Skeletal muscle tissue (tissue), 3 donors: ENCODE measurements at regions not wholly inside any gene's neighbourhood (a gene's known extent, or its start where the extent isn't known, plus 50 kb on each side); places are given as distances from the start of the nearest gene placed in this dataset.
A peak's percentile ranks its signal among the peaks of the same experiment; 100 is the strongest.
"Not testable (repeated sequence)": the region's sequence is repeated elsewhere in the genome, so short reads cannot be mapped to it uniquely, and the experiment has no call there.

Source experiments
- H3K27ac ChIP-seq: one replicate; pipeline ENCODE4 v1.7.0; 2013; ENCODE audit warnings: mild to moderate bottlenecking, low read depth, low read length, inconsistent platforms
- H3K27me3 ChIP-seq, 3 donors: one replicate each; pipeline ENCODE4 v1.7.0; 2013; ENCODE audit warnings: low read length in 3 of 3; ENCODE audit not compliant: control insufficient read depth in 3 of 3, insufficient read depth in 3 of 3
- H3K36me3 ChIP-seq, 3 donors: one replicate each; pipeline ENCODE4 v1.7.0; 2013; ENCODE audit warnings: low read length in 3 of 3; ENCODE audit not compliant: control insufficient read depth in 3 of 3, insufficient read depth in 3 of 3
- H3K4me1 ChIP-seq, 3 donors: one replicate each; pipeline ENCODE4 v1.7.0; 2013; ENCODE audit warnings: low read length in 3 of 3, mild to moderate bottlenecking in 3 of 3; ENCODE audit not compliant: control insufficient read depth in 3 of 3, insufficient read depth in 3 of 3
- H3K4me3 ChIP-seq, 3 donors: one replicate each; pipeline ENCODE4 v1.7.0; 2013; ENCODE audit warnings: low read length in 3 of 3
- H3K9ac ChIP-seq, 3 donors: one replicate each; pipeline ENCODE4 v1.7.0; 2013; ENCODE audit warnings: low read length in 3 of 3, mild to moderate bottlenecking in 3 of 3, moderate library complexity in 2 of 3, low read depth in 1 of 3
- H3K9me3 ChIP-seq, 3 donors: one replicate each; pipeline ENCODE4 v1.7.0; 2013; ENCODE audit warnings: low read length in 3 of 3; ENCODE audit not compliant: control insufficient read depth in 3 of 3
- donor health status: Osteomylitis.

DNA sequence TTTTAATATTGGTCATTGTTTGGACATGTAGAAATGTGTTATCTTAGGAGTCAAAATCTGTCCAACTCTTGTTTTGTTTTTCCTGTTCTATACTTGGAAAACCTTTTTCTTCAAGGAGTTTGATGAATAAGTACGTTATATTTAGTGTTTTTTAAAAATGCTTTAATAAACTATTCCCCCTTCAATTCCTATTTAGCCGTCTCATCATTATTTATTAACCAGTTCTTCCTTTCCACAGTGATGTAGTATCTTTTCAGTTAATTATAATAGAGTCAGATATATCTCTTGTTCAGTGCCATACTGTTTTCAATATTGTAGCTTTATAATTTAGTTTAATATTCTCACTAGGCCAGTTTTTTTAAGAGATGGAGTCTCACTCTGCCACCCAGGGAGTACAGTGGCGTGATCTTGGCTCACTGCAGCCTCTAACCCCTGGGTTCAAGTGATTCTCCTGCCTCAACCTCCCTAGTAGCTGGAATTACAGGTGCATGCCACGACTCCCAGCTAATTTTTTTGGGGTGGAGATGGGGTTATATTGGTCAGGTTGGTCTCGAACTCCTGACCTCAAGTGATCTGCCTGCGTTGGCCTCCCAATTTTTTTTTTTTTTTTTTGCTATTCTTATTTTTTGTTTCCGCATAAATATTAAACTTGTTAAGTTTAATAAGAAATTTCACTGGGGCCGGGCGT, 72.9 kb downstream of the KPNA2 start:
- Histone ChIP-seq H3K9me3 (no peaks in the 10 kb centered on the region), H3K36me3 (peaks cover 0 to 7% (median 0%) of the 10 kb centered on the region in 3 donors), H3K27me3 (no peaks in the 10 kb centered on the region), H3K9ac (no peak overlapping the region), H3K4me3 (no peak overlapping the region), H3K4me1 (peaks cover 0 to 8% (median under 1%) of the 10 kb centered on the region in 3 donors), H3K27ac (no peak overlapping the region)

DNA sequence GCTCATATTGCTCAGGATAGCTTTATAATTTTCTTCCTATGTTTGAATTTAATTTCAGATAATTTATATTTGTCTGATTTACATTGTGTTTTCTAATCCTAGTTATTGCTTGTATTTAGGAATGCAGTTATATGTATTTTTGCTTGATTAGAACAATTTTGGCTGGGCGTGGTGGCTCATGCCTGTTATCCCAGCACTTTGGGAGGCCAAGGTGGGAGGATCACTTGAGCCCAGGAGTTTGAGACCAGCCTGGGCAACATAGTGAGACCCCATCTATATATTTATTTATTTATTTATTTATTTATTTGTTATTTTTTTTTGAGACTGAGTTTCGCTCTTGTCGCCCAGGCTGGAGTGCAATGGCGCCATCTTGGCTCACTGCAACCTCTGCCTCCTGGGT, 73.9 kb downstream of the KPNA2 start:
- not testable (repeated sequence) for H3K27me3 ChIP-seq, H3K9me3 ChIP-seq, H3K27ac ChIP-seq, H3K9ac ChIP-seq, H3K36me3 ChIP-seq, H3K4me1 ChIP-seq, H3K4me3 ChIP-seq

DNA sequence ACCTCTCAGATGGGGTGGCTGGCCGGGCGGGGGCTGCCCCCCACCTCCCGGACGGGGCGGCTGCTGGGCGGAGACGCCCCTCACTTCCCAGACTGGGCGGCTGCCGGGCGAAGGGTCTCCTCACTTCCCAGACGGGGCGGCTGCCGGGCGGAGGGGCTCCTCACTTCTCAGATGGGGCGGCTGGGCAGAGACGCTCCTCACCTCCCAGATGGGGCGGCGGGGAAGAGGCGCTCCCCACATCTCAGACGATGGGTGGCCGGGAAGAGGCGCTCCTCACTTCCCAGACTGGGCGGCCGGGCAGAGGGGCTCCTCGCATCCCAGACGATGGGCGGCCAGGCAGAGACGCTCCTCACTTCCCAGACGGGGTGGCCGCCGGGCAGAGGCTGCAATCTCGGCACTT, 80.7 kb downstream of the KPNA2 start:
- H3K4me3 ChIP-seq, H3K27me3 ChIP-seq, H3K9ac ChIP-seq, H3K27ac ChIP-seq, H3K9me3 ChIP-seq, H3K4me1 ChIP-seq: not testable (repeated sequence)
- H3K36me3 ChIP-seq, result peaks cover 10 to 20% (median 19%) of the 10 kb centered on the region in 3 donors

- no peaks in the 10 kb centered on the region for H3K9me3 ChIP-seq
- H3K4me3 ChIP-seq, result no peak overlapping the region
- peaks cover 7 to 37% (median 21%) of the 10 kb centered on the region in 3 donors for H3K36me3 ChIP-seq
- no peak overlapping the region for H3K27ac ChIP-seq
- H3K4me1 ChIP-seq, result no peaks in the 10 kb centered on the region
- no peaks in the 10 kb centered on the region for H3K27me3 ChIP-seq
- no peak overlapping the region for H3K9ac ChIP-seq
Measured at GRCh38 chr17:68122587-68122986, 87.1 kb downstream of the KPNA2 start.

DNA sequence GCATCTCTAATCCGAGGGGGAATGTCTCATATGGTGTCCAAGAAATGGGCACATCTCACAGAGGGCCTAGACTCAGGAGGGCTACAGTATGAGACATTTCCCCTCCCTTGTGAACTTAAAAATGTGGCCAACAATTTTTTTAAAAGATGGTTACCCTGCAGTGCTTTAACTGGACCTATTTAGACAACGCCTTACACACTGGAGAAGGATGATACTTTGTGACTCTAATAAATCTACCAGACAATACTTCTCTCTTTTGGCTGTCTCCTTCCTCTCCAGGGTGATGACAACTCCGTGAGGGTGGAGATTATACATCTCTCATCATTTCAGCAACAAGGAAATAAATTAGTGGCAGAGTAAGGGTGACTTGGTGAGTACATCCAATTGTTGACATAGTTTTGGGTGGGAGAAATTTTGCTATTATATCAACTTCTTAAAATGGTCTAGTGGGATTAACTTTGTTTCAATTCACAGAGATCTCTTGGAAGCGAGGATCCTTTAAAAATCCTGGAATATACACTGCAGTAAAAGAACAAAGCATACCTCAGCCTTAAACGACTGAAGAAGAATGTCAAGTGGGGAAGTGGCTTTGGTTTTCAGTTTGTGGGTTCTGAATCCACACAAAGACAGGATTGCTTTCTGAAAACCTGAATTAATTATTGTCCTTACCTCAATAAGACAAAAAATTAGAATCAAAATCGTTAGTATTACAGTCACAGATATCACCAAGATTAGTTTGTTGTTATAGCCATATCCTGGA, 89.8 kb downstream of the KPNA2 start:
- H3K4me1 ChIP-seq, result peaks cover 0 to 2% (median 2%) of the 10 kb centered on the region in 3 donors
- H3K27ac ChIP-seq, result no peak overlapping the region
- H3K4me3 ChIP-seq, result no peak overlapping the region
- no peaks in the 10 kb centered on the region for H3K27me3 ChIP-seq
- H3K9ac ChIP-seq, result no peak overlapping the region
- no peaks in the 10 kb centered on the region for H3K9me3 ChIP-seq
- peaks cover 0 to 34% (median 16%) of the 10 kb centered on the region in 3 donors for H3K36me3 ChIP-seq

DNA sequence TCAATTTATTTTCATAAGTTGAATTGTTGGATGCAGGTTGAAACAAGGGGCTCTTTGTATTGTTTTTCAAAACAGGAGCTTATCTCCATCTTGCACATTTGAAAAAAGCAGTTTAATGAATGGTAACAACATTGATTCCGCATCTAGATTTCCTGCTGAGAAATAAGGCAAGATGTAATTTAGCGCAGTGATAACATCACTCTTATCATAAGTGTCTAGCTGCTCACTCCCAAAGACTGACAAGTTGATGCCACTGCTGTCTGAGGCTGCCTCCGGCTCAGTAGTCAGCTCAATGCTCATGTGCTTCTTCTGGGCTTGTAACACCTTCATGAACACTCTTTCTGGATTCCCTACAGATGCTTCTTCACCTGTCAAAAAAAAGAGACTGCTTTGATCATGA, 92.4 kb downstream of the KPNA2 start:
- no peak overlapping the region for H3K27ac ChIP-seq
- no peak overlapping the region for H3K9ac ChIP-seq
- peaks cover 0 to 4% (median 3%) of the 10 kb centered on the region in 3 donors for H3K4me1 ChIP-seq
- peaks cover 0 to 30% (median 12%) of the 10 kb centered on the region in 3 donors for H3K36me3 ChIP-seq
- H3K4me3 ChIP-seq, result no peak overlapping the region
- no peaks in the 10 kb centered on the region for H3K27me3 ChIP-seq
- H3K9me3 ChIP-seq, result no peaks in the 10 kb centered on the region

DNA sequence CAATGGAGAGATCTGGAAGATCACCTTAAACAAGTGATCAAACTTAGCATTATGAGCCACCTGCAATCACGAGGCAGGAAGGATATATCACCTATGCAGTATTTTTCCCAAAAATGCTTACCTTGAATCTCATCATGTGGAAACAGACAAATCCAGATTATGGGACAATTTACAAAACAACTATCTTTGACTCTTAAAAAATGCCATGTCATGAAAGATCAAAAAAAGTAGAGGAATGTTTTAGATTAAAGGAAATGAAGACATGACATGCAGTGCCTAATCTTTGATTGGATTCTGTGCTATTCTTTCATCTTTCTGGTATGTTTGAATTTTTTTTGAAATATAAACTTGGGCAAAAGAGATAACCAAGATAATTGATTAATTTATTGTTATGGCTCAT, 95.9 kb downstream of the KPNA2 start:
- Histone ChIP-seq H3K4me3 (no peak overlapping the region), H3K4me1 (peaks cover 0 to 11% (median 10%) of the 10 kb centered on the region in 3 donors), H3K9ac (no peak overlapping the region), H3K9me3 (no peaks in the 10 kb centered on the region), H3K27ac (no peak overlapping the region), H3K27me3 (no peaks in the 10 kb centered on the region), H3K36me3 (peaks cover 8 to 18% (median 15%) of the 10 kb centered on the region in 3 donors)

GRCh38 chr17:68133346-68134045, 98.0 kb downstream of the KPNA2 start:
- H3K9me3 ChIP-seq, result no peaks in the 10 kb centered on the region
- peak overlapping the region in 2 of 3 donors; percentile 33 for H3K9ac ChIP-seq
- H3K4me3 ChIP-seq, result no peak overlapping the region
- H3K4me1 ChIP-seq, result peaks cover 0 to 11% (median 10%) of the 10 kb centered on the region in 3 donors
- no peaks in the 10 kb centered on the region for H3K27me3 ChIP-seq
- no peak overlapping the region for H3K27ac ChIP-seq
- H3K36me3 ChIP-seq, result peaks cover 5 to 11% (median 8%) of the 10 kb centered on the region in 3 donors

- H3K27ac ChIP-seq, result no peak overlapping the region
- peaks cover 3 to 10% (median 8%) of the 10 kb centered on the region in 3 donors for H3K36me3 ChIP-seq
- H3K9me3 ChIP-seq, result no peaks in the 10 kb centered on the region
- peaks cover 0 to 11% (median 10%) of the 10 kb centered on the region in 3 donors for H3K4me1 ChIP-seq
- H3K9ac ChIP-seq, result peak overlapping the region in 1 of 3 donors; percentile 33
- H3K27me3 ChIP-seq, result no peaks in the 10 kb centered on the region
- H3K4me3 ChIP-seq, result no peak overlapping the region
Measured at GRCh38 chr17:68134046-68134637, 98.6 kb downstream of the KPNA2 start.
